ENCODE measurements at regions not wholly inside any gene's neighbourhood (a gene's known extent, or its start where the extent isn't known, plus 50 kb on each side); places are given as distances from the start of the nearest gene placed in this dataset.
"Not testable (repeated sequence)": the region's sequence is repeated elsewhere in the genome, so short reads cannot be mapped to it uniquely, and the experiment has no call there.

- no peak for DNase-seq
These were observed 445.4 kb upstream of the RGMB start for GRCh38 chr5:98328015-98328414.

- no peak for DNase-seq
These were observed 442.6 kb upstream of the RGMB start for GRCh38 chr5:98330871-98331270.

GRCh38 chr5:98333921-98334320 lies 439.5 kb upstream of the RGMB start:
- DNase-seq, result no peak

- no peak for DNase-seq
These were observed 438.5 kb upstream of the RGMB start for GRCh38 chr5:98334946-98335345.

GRCh38 chr5:98339141-98339848 lies 434.2 kb upstream of the RGMB start:
- DNase-seq, result no peak

- peak; percentile 15 for DNase-seq
These were observed 432.1 kb upstream of the RGMB start for GRCh38 chr5:98341038-98342032.

- DNase-seq, result not testable (repeated sequence)
These were observed 430.4 kb upstream of the RGMB start for GRCh38 chr5:98342958-98343660.

- DNase-seq, result peak; percentile 12
These were observed 424.0 kb upstream of the RGMB start for GRCh38 chr5:98349251-98349989.

GRCh38 chr5:98349990-98350365 lies 423.5 kb upstream of the RGMB start:
- DNase-seq, result no peak

GRCh38 chr5:98354922-98355321 lies 418.5 kb upstream of the RGMB start:
- no peak for DNase-seq

GRCh38 chr5:98360548-98360947 lies 412.9 kb upstream of the RGMB start:
- DNase-seq, result no peak

GRCh38 chr5:98363157-98363556 lies 410.3 kb upstream of the RGMB start:
- DNase-seq, result peak; percentile 25

- DNase-seq, result no peak
These were observed 408.9 kb upstream of the RGMB start for GRCh38 chr5:98364549-98364948.

GRCh38 chr5:98365126-98365525 lies 408.3 kb upstream of the RGMB start:
- no peak for DNase-seq

- no peak for DNase-seq
These were observed 405.3 kb upstream of the RGMB start for GRCh38 chr5:98368141-98368540.

GRCh38 chr5:98372351-98372750 lies 401.1 kb upstream of the RGMB start:
- DNase-seq, result no peak

- no peak for DNase-seq
These were observed 381.4 kb upstream of the RGMB start for GRCh38 chr5:98391921-98392625.

- not testable (repeated sequence) for DNase-seq
These were observed 380.3 kb upstream of the RGMB start for GRCh38 chr5:98393205-98393604.

- DNase-seq, result peak; percentile 2
These were observed 376.4 kb upstream of the RGMB start for GRCh38 chr5:98397081-98397480.

GRCh38 chr5:98398465-98398864 lies 375.0 kb upstream of the RGMB start:
- DNase-seq, result no peak

GRCh38 chr5:98401656-98402055 lies 371.8 kb upstream of the RGMB start:
- DNase-seq, result no peak

- no peak for DNase-seq
These were observed 371.3 kb upstream of the RGMB start for GRCh38 chr5:98402130-98402529.

Measured in eye (tissue), 1 donor.